Left colon (tissue), 2 donors: ENCODE measurements at regions not wholly inside any gene's neighbourhood (a gene's known extent, or its start where the extent isn't known, plus 50 kb on each side); places are given as distances from the start of the nearest gene placed in this dataset.
"Not testable (repeated sequence)": the region's sequence is repeated elsewhere in the genome, so short reads cannot be mapped to it uniquely, and the experiment has no call there.

Source experiments
- ATAC-seq: fragments of 200-7000 bp; cut with Tn5 transposase; one replicate; pipeline ENCODE4 v1.9.1; 2020; ENCODE audit warnings: mild to moderate bottlenecking, moderate library complexity
- DNase-seq, 2 donors: peaks; one replicate each; pipeline ENCODE4 v3.0.0-alpha.2; 2020
- intact Hi-C, 2 donors: fragments of 100-400 bp; cut with DNase I in 1 of 2; cut with micrococcal nuclease in 1 of 2; formaldehyde crosslinking; loops; one replicate each; pipeline versions ENCODE4 v1.11.2 to v1.14.0; 2022; cut with DNase I, micrococcal nuclease
- donor health status: DM: no; HTN: no; CAD: no.
- donor health status: DM: yes; HTN: yes; CAD: no.

GRCh38 chr10:120042705-120043104, 150.2 kb downstream of the SEC23IP start:
- ATAC-seq (no peak), DNase-seq (no peak)
- intact Hi-C loops: no loop called here

GRCh38 chr10:120047373-120047772, 154.8 kb downstream of the SEC23IP start:
- intact Hi-C loops, DNase-seq: not testable (repeated sequence)

GRCh38 chr10:120047926-120048325, 155.4 kb downstream of the SEC23IP start:
- DNase-seq (no peak), ATAC-seq (no peak)
- intact Hi-C loops: no loop called here

More at GRCh38 chr10:120047373-120047772, 154.8 kb downstream of the SEC23IP start:
- not testable (repeated sequence) for ATAC-seq

GRCh38 chr10:120048391-120048790, 155.9 kb downstream of the SEC23IP start:
- ATAC-seq (no peak), DNase-seq (no peak)
- intact Hi-C loops: no loop called here

GRCh38 chr10:120051671-120052070, 159.1 kb downstream of the SEC23IP start:
- DNase-seq: no peak
- intact Hi-C loops: no loop called here
- ATAC-seq: no peak

DNA sequence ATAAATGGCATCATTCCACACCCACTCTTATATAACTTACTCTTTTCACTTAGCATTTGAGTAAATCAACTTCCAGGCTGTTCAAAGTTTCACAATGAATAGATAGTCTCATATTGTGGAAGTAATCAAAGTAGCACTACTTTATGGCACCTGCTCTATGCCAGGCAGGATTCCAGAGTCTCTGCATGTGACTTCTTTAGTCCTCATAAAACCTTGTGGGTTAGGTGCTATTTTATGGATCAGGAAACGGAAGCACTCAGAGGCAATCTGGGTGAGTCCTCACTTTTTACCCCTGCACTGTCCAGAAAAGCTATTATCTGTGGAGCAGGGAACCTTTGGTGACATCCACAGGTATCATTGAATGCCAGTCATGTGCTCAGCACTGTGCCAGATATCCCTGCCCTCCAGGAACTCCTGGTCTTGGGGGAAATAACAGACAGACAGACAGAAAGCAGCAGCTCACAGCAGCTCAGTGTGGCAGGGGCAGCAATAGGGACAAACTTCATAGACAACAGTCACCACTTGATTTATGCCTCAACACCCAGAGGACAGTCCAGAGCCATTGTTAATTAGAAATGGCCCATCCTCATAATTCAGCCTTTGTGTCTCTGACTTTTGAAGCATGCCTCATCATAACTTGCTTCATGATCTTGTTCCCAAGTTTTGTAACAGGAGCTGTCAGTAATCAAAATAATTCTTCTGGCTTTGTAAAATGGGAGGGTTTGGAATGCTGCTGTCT, 160.6 kb downstream of the SEC23IP start:
- DNase-seq (peak; percentile 55 to 76), ATAC-seq (peak; percentile 98)
- intact Hi-C loops: no loop called here

DNA sequence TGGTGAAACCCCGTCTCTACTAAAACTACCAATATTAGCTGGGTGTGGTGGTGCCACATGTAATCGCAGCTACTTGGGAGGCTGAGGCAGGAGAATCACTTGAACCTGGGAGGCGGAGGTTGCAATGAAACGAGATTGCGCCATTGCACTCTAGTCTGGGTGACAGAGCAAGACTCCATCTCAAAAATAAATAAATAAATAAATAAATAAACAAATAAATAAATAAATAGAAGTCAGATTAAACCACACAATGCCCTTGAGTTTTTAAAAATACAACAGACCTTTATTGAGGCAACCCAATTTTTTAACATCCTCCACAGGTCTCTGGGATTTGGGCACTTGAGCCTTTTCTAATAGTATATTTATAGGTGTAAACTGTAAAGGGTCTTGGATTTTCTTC, 167.3 kb downstream of the SEC23IP start:
- ATAC-seq, DNase-seq, intact Hi-C loops: not testable (repeated sequence)

DNA sequence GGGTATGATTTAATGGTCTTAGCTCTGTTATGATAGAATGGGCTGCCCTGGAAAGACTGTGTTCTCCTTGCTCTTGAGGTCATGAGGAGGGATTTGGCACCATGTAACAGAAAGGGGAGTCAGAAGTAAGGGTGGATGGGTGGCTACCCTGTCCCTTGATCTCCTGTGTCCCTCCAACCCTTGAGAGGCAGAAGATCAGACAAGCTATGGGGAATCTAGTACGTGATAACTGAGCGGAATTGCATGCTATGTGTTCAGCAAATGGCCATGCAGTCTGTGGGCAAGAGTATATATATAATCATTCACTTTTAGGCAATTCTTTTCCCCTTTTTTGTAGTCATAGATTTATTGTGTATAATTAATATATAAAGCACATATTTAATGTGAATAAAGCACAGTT, 174.9 kb downstream of the SEC23IP start:
- intact Hi-C loops: no loop called here
- DNase-seq (no peak), ATAC-seq (no peak)

DNA sequence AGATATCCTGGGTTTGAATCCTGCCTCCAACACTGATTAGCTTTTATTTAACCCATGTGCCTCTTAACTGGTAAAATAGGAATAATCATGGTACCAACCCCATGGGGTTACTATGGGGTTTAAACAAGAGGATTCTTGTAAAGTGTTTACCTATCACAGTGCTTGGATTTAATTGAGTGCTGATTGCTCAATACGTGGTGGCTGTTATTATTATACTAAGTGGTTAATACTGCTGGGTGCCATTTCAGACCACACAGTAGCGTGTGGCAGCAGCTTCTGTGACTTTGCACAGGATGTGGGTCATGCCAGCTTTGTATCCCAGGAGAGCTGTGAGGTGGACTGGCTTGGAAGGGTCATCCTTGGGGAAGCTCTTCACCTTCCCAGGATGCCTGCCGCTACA, 177.2 kb downstream of the SEC23IP start:
- intact Hi-C loops: no loop called here
- ATAC-seq (no peak), DNase-seq (no peak)

- ATAC-seq (no peak), DNase-seq (no peak)
- intact Hi-C loops: no loop called here
Observed at GRCh38 chr10:120075349-120075748, 182.8 kb downstream of the SEC23IP start.

DNA sequence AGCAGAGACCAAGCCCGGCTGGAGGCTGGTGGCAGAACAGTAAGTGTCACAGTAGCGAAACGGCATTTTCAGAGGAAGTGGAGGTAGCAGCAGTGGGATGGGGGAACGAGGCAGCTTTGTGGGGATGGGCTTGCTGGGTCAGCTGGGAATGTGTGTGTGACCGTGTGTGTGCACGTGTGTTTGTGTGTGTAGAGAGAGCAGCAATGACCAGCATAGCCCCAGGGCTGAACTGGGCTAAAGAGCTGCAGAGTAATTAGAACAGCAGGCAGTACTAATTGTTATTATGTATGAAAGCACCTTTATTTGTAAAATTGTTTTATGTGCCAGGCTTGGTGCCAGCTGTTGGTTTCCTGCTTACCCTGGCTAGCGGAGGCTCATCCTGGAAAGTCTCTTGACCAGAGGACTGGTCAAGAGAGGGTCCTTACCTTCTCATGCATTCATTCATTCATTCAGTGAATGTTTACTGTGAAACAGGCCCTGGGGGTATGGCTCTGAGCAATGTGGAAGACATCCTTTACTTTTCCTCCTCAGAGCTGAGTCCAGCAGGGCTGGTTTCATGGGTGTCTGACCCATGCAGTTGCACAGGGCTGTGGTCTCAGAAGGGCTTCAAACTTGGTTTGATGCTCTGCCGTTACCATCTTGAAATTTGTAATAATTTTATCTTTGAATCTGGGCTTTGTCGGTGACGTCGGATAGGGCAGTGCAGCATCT, 184.6 kb downstream of the SEC23IP start:
- ATAC-seq (no peak), DNase-seq (no peak)
- intact Hi-C loops: no loop called here

DNA sequence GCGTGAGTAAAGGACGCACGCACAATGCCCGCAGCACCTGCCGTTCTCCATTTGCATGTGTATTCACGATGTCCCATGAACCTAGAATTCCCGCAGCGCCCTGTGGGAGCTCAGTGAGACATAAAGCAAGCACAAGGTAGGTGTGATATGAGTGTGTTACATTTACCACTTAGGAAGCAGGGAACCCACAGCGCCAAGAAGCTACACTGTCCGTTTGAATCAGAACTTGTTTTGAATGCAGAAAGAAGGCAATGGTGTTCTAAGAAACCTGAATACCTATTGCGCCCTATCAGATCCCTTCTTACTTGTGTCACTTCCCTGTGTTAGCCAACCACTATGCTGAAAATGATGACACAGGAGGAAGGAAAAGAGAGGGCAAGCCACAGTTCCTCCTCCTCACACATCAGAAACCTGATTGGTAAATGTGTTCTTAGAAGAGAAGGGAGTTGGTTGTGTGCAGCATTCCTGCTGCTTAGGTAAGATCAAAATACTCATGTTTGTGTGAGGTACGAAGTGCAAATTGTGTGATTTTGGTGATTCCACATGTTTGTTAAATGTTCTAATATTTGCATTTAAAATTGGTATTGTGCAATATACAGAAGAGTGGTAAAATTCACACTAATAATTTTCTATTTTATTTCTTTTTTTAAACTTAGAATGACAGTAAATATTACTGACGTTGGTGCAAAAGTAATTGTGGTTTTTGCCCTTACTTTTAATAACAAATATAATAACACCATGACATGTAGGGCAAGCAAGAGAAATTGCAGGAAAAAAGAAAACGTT, 185.4 kb downstream of the SEC23IP start:
- intact Hi-C loops: no loop called here
- DNase-seq: no peak
- ATAC-seq: no peak

DNA sequence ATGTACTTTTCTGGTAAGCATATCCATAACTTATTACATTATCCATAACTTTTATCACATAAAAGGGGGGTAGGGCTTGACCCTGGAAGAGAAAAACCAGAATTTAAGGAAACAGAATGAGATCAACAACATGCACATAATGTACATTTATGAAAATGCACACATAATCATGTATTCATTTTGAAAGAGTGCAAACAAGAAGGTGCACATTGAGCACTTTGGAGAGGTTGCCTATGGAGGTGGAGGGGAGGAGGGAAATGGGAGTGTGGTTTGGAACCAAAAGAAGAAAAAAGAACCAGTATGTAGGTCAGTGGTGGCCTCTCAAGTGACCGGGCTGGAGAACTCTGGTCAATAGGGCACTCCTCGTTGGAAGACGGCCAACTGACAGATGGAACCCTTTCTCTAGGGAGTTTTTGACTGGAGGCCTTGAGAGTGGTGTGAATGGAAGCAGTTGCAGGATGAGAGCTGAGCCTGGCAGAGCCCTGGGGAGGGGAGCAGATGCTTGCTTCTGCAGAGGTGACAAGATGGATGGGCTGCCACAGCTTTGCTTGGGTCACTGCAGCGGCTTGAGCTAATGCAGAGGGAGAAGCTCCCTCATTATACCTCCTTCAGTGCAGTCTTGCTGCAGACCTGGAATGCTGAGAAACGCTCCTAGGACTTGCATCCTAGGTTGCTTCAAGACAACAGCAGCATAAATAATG, 192.7 kb downstream of the SEC23IP start:
- ATAC-seq: no peak
- no peak for DNase-seq
- intact Hi-C loops: no loop called here

DNA sequence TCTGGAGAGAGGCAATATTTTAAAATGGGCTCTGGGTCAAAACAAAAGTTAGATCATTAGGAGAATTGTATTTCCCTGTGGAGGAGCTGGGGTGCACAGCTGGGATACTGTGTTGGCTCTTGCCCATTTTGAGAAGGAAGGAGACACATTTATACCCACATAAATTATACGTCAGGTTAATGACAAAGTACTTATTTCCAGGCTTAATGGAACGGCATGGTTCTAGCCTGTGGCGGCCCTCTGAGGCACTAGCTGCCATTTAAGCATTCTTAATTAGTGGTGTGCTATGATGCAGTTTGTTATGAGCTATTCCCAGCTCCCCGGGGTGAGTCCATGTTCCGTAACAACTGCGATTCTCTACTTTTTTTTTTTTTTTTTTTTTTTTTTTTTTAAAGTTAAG, 193.5 kb downstream of the SEC23IP start:
- intact Hi-C loops: no loop called here
- DNase-seq (no peak), ATAC-seq (no peak)

GRCh38 chr10:120087109-120087508, 194.6 kb downstream of the SEC23IP start:
- ATAC-seq: no peak
- DNase-seq: no peak
- intact Hi-C loops: no loop called here

- intact Hi-C loops: no loop called here
- ATAC-seq (no peak), DNase-seq (no peak)
Observed at GRCh38 chr10:120095875-120096274, 203.3 kb downstream of the SEC23IP start.

GRCh38 chr10:120097766-120098165, 205.2 kb downstream of the SEC23IP start:
- intact Hi-C loops: no loop called here

GRCh38 chr10:120098232-120098930, 205.9 kb downstream of the SEC23IP start:
- intact Hi-C loops: no loop called here
- DNase-seq: no peak
- ATAC-seq: no peak

More at GRCh38 chr10:120097766-120098165, 205.2 kb downstream of the SEC23IP start:
- ATAC-seq: no peak
- no peak for DNase-seq
